AG10803 (cell line): ENCODE measurements at regions not wholly inside any gene's neighbourhood (a gene's known extent, or its start where the extent isn't known, plus 50 kb on each side); places are given as distances from the start of the nearest gene placed in this dataset.
A peak's percentile ranks its signal among the peaks of the same experiment; 100 is the strongest.
"Not testable (repeated sequence)": the region's sequence is repeated elsewhere in the genome, so short reads cannot be mapped to it uniquely, and the experiment has no call there.

ENCODE experiments used
- DNase-seq: peaks from one replicate; pipeline ENCODE4 v3.0.0; 2010; ENCODE audit warnings: low read depth
- H3K4me3 ChIP-seq: 2 replicates; pipeline ENCODE4 v1.5.1; 2011; ENCODE audit warnings: mild to moderate bottlenecking, low read length, control low read depth
- TF ChIP-seq, protein P1 (sequence below): conservative IDR thresholded peaks from 2 replicates; pipeline ENCODE4 v1.5.1; 2011; ENCODE audit warnings: mild to moderate bottlenecking, low read length, control low read depth, inconsistent platforms

DNA sequence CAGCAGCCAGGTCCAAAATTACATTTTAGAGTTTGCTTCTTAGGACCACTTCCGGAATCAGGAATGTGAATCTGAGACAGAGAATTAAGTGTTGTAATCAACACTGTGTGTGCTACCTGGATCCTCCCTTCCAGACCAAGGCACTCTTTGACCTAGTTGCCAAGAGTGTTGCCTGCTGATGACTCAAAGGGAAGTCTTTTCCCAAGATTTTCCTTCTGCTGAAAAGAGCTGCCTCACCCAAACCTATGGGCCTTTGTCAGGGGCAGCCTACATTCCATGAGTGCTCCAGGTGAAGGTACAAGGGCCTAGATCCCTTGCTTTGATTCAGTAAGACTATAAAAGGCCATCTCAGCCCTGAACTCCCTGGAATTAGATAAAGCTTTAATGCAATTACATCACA, 712.5 kb upstream of the ANKRD30A start:
- TF ChIP-seq, protein P1, sequence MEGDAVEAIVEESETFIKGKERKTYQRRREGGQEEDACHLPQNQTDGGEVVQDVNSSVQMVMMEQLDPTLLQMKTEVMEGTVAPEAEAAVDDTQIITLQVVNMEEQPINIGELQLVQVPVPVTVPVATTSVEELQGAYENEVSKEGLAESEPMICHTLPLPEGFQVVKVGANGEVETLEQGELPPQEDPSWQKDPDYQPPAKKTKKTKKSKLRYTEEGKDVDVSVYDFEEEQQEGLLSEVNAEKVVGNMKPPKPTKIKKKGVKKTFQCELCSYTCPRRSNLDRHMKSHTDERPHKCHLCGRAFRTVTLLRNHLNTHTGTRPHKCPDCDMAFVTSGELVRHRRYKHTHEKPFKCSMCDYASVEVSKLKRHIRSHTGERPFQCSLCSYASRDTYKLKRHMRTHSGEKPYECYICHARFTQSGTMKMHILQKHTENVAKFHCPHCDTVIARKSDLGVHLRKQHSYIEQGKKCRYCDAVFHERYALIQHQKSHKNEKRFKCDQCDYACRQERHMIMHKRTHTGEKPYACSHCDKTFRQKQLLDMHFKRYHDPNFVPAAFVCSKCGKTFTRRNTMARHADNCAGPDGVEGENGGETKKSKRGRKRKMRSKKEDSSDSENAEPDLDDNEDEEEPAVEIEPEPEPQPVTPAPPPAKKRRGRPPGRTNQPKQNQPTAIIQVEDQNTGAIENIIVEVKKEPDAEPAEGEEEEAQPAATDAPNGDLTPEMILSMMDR = no peak
- DNase-seq = no peak
- H3K4me3 ChIP-seq = no peak overlapping the region

DNA sequence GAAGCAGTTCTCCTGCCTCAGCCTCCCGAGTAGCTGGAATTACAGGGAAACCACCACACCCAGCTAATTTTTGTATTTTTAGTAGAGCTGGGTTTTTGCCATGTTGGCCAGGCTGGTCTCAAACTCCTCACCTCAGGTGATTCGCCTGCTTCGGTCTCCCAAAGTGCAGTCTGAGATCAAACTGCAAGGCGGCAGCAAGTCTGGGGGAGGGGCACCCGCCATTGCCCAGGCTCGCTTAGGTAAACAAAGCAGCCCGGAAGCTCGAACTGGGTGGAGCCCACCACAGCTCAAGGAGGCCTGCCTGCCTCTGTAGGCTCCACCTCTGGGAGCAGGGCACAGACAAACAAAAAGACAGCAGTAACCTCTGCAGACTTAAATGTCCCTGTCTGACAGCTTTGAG, 725.2 kb upstream of the ANKRD30A start:
- H3K4me3 ChIP-seq = not testable (repeated sequence)

DNA sequence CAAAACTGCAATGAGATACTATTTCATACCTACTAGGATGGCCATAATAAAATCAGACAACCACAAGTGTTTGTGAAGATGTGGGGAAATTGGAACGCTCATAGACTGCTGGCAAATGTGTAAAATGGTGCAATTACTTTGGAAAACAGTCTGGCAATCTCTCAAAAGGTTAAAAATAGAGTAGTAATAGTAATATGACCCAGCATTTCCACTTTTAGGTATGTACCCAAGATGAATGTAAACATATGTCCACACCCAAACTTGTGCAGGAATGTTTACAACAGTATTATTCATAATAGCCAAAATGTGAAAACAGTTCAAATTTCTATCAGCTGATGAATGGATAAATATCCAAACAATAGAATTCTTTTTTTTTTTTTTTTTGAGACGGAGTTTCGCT, 731.6 kb upstream of the ANKRD30A start:
- H3K4me3 ChIP-seq = no peak overlapping the region
- TF ChIP-seq, protein P1 = no peak
- DNase-seq = peak; percentile 63

More for the DNA sequence above, 725.2 kb upstream of the ANKRD30A start:
- DNase-seq = not testable (repeated sequence)

DNA sequence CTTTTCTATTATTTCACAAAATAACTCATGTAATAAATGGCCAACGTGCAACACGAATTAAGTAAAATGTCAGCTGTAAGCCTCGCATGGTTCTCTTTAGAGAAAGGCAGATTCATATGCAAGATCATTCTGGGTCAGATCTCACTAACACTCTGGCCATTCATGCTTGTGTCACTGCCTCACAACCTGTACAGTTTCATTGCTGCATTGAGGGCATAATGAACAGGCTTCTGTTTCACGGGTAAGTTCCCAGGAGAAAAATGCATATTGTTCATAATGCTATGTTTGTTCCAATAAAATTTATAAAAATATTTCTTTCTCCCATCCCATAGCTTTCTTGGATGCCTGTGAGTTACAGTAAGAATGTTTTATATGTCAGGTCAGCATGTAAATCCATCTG, 734.0 kb upstream of the ANKRD30A start:
- DNase-seq = no peak
- TF ChIP-seq, protein P1 = no peak
- H3K4me3 ChIP-seq = no peak overlapping the region

DNA sequence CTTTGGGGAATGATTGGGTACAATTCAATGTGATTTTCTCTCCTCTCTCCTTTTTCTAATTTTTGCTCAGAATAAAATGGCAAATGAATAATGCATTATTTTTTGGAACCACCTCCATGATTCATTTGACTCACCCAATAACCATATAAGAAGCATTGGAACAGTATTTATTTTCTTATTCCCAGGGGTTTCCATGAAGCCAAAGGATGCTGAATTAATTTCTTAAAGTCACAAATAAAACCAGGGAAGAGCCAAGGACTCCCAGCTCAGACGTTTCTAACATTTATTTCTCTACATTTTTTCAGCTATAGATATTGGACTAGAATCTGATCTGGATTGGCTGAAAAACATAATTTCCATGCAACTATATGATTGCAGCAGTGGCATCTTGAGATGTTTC, 735.2 kb upstream of the ANKRD30A start:
- DNase-seq = no peak
- TF ChIP-seq, protein P1 = no peak
- H3K4me3 ChIP-seq = no peak overlapping the region

DNA sequence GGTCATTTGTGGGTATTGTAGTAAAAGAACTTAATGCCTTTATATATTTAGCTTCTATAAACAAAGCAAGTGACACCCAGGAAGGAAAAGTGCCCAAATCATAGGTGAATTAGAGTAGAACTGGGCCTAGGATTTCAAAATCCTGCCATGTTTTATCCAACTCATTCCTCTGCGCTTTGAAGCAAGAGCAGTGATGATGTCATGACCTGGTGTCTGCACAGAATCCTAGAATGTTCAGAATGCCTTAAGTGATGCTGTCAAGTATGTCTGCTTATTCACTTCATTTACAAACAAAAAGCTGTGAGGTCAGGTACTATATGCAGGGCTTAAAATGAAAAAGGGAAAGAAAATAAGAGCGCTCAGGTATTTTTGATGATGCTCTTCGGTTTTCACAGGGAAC, 737.2 kb upstream of the ANKRD30A start:
- TF ChIP-seq, protein P1 = no peak

DNA sequence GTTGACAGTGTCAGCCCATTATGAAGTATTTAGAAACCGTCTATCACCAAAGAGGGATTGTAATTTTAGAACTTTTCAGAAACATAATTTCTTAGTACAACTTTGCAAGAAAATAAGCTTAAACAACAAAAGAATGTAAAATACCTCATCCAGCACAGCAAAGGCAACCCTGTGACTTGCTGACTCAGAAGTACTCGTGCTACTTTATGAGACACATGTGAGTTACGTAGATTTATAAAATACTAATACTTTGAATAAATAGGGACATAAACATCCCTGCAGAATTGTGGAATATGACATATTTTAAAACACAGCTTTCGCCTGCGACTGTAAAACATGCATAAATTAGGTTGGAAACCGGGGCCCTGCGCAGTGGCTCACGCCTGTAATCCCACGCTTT, 739.7 kb upstream of the ANKRD30A start:
- no peak overlapping the region for H3K4me3 ChIP-seq
- TF ChIP-seq, protein P1 = no peak
- no peak for DNase-seq

More for the DNA sequence above, 737.2 kb upstream of the ANKRD30A start:
- DNase-seq = no peak
- H3K4me3 ChIP-seq = no peak overlapping the region

DNA sequence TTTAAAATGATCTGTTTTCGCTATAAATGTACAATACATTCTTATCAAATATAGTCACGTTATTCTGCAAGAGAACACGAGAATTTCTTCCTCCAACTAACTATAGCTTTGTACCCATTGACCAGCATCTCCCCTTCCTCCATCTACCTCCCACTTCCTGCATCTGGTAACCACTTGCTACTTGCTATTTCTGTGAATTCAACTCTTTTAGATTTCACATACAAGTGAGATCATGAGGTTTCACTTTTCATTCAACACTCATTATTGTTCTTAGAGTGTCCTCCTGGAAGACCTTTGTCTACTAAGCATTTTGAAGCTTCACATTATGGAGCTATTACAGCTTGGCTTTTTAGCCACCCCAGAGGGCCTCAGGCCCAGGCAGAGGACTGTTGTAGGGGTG, 741.3 kb upstream of the FZD8 start:
- TF ChIP-seq, protein P1 = no peak
- DNase-seq = no peak
- H3K4me3 ChIP-seq = no peak overlapping the region
